ENCODE measurements at regions not wholly inside any gene's neighbourhood (a gene's known extent, or its start where the extent isn't known, plus 50 kb on each side); places are given as distances from the start of the nearest gene placed in this dataset.
A peak's percentile ranks its signal among the peaks of the same experiment; 100 is the strongest.
"Not testable (repeated sequence)": the region's sequence is repeated elsewhere in the genome, so short reads cannot be mapped to it uniquely, and the experiment has no call there.

GRCh38 chr6:4264081-4264480 is 128.7 kb upstream of the ECI2 start:
- no peaks in the 10 kb centered on the region for H3K4me1 Mint-ChIP-seq
- H3K36me3 Mint-ChIP-seq: no peaks in the 10 kb centered on the region
- no peak overlapping the region for H3K4me3 Mint-ChIP-seq
- DNase-seq (ENCODE audit: low spot score in 2 of 2): no peak
- no peak overlapping the region for H3K27ac Mint-ChIP-seq
- ATAC-seq: no peak
- no peaks in the 10 kb centered on the region for H3K9me3 Mint-ChIP-seq

GRCh38 chr6:4262526-4262925 is 127.2 kb upstream of the ECI2 start:
- Mint-ChIP-seq H3K4me3 (no peak overlapping the region), H3K36me3 (no peaks in the 10 kb centered on the region), H3K27ac (no peak overlapping the region)

GRCh38 chr6:4259391-4259790 is 124.0 kb upstream of the ECI2 start:
- DNase-seq (ENCODE audit: low spot score in 2 of 2) (no peak), ATAC-seq (no peak)
- Mint-ChIP-seq H3K36me3 (no peaks in the 10 kb centered on the region), H3K27ac (no peak overlapping the region), H3K4me1 (no peaks in the 10 kb centered on the region), H3K9me3 (no peaks in the 10 kb centered on the region), H3K4me3 (no peak overlapping the region)

More at GRCh38 chr6:4262526-4262925, 127.2 kb upstream of the ECI2 start:
- ATAC-seq (no peak), DNase-seq (ENCODE audit: low spot score in 2 of 2) (no peak)
- H3K9me3 Mint-ChIP-seq: no peaks in the 10 kb centered on the region
- no peaks in the 10 kb centered on the region for H3K4me1 Mint-ChIP-seq

- H3K4me3 Mint-ChIP-seq: no peak overlapping the region
- ATAC-seq: no peak
- H3K27ac Mint-ChIP-seq: no peak overlapping the region
- no peaks in the 10 kb centered on the region for H3K9me3 Mint-ChIP-seq
- no peak for DNase-seq (ENCODE audit: low spot score in 2 of 2)
- no peaks in the 10 kb centered on the region for H3K36me3 Mint-ChIP-seq
- H3K4me1 Mint-ChIP-seq: no peaks in the 10 kb centered on the region
These were observed 123.4 kb upstream of the ECI2 start for GRCh38 chr6:4258733-4259132.

GRCh38 chr6:4256969-4257368 is 121.6 kb upstream of the ECI2 start:
- DNase-seq (ENCODE audit: low spot score in 2 of 2) (no peak), ATAC-seq (no peak)
- Mint-ChIP-seq H3K27ac (no peak overlapping the region), H3K4me1 (no peaks in the 10 kb centered on the region), H3K9me3 (no peaks in the 10 kb centered on the region), H3K36me3 (no peaks in the 10 kb centered on the region), H3K4me3 (no peak overlapping the region)

GRCh38 chr6:4253604-4254231 is 118.3 kb upstream of the ECI2 start:
- no peak for ATAC-seq
- Mint-ChIP-seq H3K4me3 (no peak overlapping the region), H3K27ac (no peak overlapping the region), H3K9me3 (no peaks in the 10 kb centered on the region), H3K4me1 (no peaks in the 10 kb centered on the region), H3K36me3 (no peaks in the 10 kb centered on the region)
- no peak for DNase-seq (ENCODE audit: low spot score in 2 of 2)

- not testable (repeated sequence) for H3K4me3 Mint-ChIP-seq; H3K27ac Mint-ChIP-seq; H3K4me1 Mint-ChIP-seq; H3K9me3 Mint-ChIP-seq; ATAC-seq; H3K36me3 Mint-ChIP-seq; DNase-seq (ENCODE audit: low spot score in 2 of 2)
These were observed 117.1 kb upstream of the ECI2 start for GRCh38 chr6:4252445-4252844.

- ATAC-seq: no peak
- Mint-ChIP-seq H3K4me3 (no peak overlapping the region), H3K4me1 (no peaks in the 10 kb centered on the region), H3K9me3 (no peaks in the 10 kb centered on the region), H3K36me3 (no peaks in the 10 kb centered on the region), H3K27ac (no peak overlapping the region)
- DNase-seq (ENCODE audit: low spot score in 2 of 2): no peak
These were observed 115.3 kb upstream of the ECI2 start for GRCh38 chr6:4250645-4251044.

- DNase-seq (ENCODE audit: low spot score in 2 of 2); ATAC-seq; H3K9me3 Mint-ChIP-seq; H3K4me1 Mint-ChIP-seq; H3K4me3 Mint-ChIP-seq; H3K27ac Mint-ChIP-seq; H3K36me3 Mint-ChIP-seq: not testable (repeated sequence)
These were observed 108.5 kb upstream of the ECI2 start for GRCh38 chr6:4243832-4244231.

GRCh38 chr6:4243237-4243636 is 107.9 kb upstream of the ECI2 start:
- H3K27ac Mint-ChIP-seq: no peak overlapping the region
- H3K4me3 Mint-ChIP-seq: no peak overlapping the region
- no peaks in the 10 kb centered on the region for H3K9me3 Mint-ChIP-seq

GRCh38 chr6:4242601-4243000 is 107.2 kb upstream of the ECI2 start:
- Mint-ChIP-seq H3K4me3 (no peak overlapping the region), H3K36me3 (no peaks in the 10 kb centered on the region), H3K9me3 (no peaks in the 10 kb centered on the region), H3K27ac (no peak overlapping the region), H3K4me1 (no peaks in the 10 kb centered on the region)
- DNase-seq (ENCODE audit: low spot score in 2 of 2) (no peak), ATAC-seq (no peak)

More at GRCh38 chr6:4243237-4243636, 107.9 kb upstream of the ECI2 start:
- Mint-ChIP-seq H3K36me3 (no peaks in the 10 kb centered on the region), H3K4me1 (no peaks in the 10 kb centered on the region)
- DNase-seq (ENCODE audit: low spot score in 2 of 2): no peak
- ATAC-seq: no peak

- ATAC-seq (no peak), DNase-seq (ENCODE audit: low spot score in 2 of 2) (no peak)
- Mint-ChIP-seq H3K27ac (no peak overlapping the region), H3K4me1 (no peaks in the 10 kb centered on the region), H3K9me3 (no peaks in the 10 kb centered on the region), H3K4me3 (no peak overlapping the region), H3K36me3 (no peaks in the 10 kb centered on the region)
These were observed 104.8 kb upstream of the ECI2 start for GRCh38 chr6:4240148-4240547.

- Mint-ChIP-seq H3K27ac (no peak overlapping the region), H3K4me3 (no peak overlapping the region), H3K36me3 (no peaks in the 10 kb centered on the region), H3K9me3 (peaks cover 5% of the 10 kb centered on the region), H3K4me1 (no peaks in the 10 kb centered on the region)
- DNase-seq (ENCODE audit: low spot score in 2 of 2) (no peak), ATAC-seq (no peak)
These were observed 89.9 kb upstream of the ECI2 start for GRCh38 chr6:4225161-4225872.

- ATAC-seq: peak; percentile 64
- H3K36me3 Mint-ChIP-seq: no peaks in the 10 kb centered on the region
- no peak overlapping the region for H3K27ac Mint-ChIP-seq
- no peak for DNase-seq (ENCODE audit: low spot score in 2 of 2)
- peaks cover 3% of the 10 kb centered on the region for H3K9me3 Mint-ChIP-seq
- H3K4me3 Mint-ChIP-seq: no peak overlapping the region
- no peaks in the 10 kb centered on the region for H3K4me1 Mint-ChIP-seq
These were observed 88.9 kb upstream of the ECI2 start for GRCh38 chr6:4224067-4224978.

GRCh38 chr6:4220558-4220957 is 85.2 kb upstream of the ECI2 start:
- Mint-ChIP-seq H3K27ac (no peak overlapping the region), H3K4me3 (no peak overlapping the region), H3K36me3 (no peaks in the 10 kb centered on the region), H3K4me1 (no peaks in the 10 kb centered on the region), H3K9me3 (peaks cover 3% of the 10 kb centered on the region)
- no peak for DNase-seq (ENCODE audit: low spot score in 2 of 2)
- no peak for ATAC-seq
